ENCODE measurements at regions not wholly inside any gene's neighbourhood (a gene's known extent, or its start where the extent isn't known, plus 50 kb on each side); places are given as distances from the start of the nearest gene placed in this dataset.

GRCh38 chr1:199261328-199261727 is 622.5 kb downstream of the PTPRC start:
- TF ChIP-seq CTCF (IDR thresholded peaks at IDR 0.05; ENCODE audit: borderline replicate concordance, extremely low read depth, low read length, poor library complexity, severe bottlenecking) (no peak), EZH2 (IDR thresholded peaks at IDR 0.05; ENCODE audit: borderline replicate concordance, low read depth, low read length, severe bottlenecking) (no peak)

Measured in DND-41 (cell line).